ENCODE measurements at regions not wholly inside any gene's neighbourhood (a gene's known extent, or its start where the extent isn't known, plus 50 kb on each side); places are given as distances from the start of the nearest gene placed in this dataset.

DNA sequence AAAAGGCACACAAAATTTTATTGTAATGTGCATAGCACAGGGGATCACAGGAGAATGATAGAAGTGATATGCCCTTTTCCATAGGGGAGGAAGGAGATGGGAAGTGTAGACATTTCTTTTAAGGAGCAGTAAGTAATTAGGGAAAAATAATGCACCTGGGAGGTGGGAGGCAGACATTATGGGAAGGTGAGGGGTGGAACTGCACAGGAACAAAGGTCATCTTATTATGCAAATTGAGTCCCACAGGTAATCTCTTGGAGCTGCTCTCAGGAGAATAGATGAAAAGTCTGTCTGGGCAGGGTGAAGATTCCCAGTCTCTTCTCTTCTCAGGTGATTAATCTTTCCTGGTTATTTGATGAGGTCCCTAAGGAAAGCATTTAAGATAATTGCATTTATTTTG is 331.5 kb downstream of the ENC1 start:
- no peak for DNase-seq

DNA sequence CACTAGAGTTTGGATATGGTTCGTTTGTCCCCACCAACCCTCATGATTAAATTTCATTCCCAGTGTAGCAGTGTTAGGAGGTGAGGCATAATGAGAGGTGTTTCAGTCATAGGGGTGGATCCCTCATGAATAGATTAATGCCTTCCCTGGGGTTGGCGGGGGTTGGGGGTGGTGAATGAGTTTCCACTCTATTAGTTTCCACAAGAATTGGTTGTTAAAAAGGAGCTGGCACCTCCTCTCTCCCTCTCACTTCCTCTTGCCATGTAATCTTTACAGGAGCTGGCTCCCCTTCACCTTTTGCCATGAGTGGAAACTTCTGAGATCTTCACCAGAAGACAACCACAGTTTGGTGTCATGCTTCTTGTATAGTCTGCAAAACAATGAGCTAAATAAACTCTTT is 333.7 kb downstream of the ENC1 start:
- DNase-seq, result no peak

DNA sequence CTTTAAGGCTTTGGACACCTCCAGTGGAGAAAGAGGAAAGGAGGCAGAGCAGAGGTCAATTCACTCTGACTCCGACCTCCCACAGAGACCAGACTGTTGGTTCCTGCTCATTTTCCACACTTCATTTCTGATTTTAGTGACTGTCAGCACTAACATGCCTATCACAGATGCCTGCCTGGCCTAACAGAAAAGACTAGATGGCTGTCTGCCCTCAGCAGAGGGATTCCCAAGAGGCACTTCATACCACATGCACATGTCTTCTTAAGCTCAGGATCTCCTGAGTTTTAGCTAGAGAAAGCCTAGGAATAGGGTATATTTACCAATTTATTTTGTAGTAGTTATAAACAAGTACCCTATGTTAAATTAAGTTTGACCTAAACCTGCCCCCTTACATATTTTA is 336.0 kb downstream of the ENC1 start:
- DNase-seq, result no peak

DNA sequence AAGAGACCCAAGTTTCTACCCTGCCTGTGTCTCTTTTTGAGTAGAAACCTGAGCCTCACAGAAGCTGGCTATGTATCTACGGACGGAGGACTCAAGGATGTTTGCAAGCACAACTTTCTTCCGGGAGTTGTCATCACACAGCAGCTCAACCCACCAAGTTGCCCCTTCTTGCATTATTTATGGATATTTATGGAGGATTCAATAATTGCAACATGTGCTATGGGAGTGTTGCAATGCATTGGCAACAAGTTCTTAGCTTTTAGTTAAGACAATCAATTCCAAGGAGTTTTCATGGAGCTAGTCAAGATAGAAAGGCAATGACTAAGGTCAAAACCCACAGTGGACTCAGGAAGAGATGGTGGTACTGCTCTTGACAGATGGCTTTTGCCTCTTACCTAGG is 336.9 kb downstream of the ENC1 start:
- DNase-seq, result no peak

DNA sequence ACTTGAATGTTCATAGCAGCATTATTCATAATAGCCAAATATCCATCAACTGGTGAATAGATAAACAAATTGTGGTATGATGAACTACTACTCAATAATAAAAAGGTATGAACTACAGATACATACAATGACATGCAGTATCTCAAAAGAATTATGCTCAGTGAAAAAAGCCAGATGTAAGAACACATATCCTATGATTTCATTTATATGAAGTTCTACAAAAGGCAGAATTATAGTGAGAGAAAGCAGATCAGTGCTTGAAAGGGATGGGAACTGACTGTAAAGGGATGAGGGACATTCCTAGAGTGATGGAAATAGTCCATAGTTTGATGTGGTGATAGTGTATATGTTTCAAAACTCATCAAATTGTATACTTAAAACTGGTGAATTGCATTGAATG is 339.0 kb downstream of the ENC1 start:
- no peak for DNase-seq

DNA sequence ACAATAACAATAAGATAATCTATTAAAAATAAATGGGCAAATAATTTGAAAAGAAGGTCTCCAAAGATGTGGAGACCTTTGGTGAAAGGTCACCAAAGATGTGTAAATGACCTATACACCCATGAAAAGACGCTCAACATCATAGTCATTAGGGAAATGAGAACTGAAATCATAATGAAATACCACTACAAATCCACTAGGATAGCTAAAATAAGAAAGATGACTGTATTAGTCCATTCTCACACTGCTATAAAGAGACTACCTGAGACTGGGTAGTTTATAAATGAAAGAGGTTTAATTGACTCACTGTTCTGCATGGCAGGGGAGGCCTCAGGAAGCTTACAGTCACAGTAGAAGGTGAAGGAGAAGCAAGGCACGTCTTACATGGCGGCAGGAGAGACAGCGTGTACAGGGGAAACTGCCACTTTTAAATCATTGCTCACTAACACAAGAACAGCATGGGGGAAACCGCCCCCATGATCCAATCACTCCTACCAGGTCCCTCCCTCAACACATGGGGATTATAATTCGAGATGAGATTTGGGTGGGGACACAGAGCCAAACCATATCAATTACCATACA is 339.6 kb downstream of the ENC1 start:
- no peak for DNase-seq

DNA sequence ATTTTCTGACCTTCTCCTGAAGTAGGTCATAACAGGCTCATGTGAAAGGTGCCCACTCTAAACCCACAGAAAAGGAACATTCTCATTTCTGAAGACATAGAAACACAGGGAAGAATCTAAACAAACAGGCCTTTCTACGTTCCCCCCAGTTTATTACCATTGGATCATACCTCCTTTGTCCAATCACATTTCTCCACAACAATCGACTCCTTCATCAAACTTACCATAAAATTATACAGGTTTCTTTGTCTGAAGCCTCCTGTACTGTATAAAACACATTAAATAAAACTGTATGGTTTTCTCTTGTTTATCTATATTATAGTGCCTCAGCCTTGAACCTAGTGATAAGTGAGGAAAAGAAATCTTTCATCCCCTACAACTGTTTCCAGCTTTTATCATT is 340.7 kb downstream of the ENC1 start:
- DNase-seq, result no peak

DNA sequence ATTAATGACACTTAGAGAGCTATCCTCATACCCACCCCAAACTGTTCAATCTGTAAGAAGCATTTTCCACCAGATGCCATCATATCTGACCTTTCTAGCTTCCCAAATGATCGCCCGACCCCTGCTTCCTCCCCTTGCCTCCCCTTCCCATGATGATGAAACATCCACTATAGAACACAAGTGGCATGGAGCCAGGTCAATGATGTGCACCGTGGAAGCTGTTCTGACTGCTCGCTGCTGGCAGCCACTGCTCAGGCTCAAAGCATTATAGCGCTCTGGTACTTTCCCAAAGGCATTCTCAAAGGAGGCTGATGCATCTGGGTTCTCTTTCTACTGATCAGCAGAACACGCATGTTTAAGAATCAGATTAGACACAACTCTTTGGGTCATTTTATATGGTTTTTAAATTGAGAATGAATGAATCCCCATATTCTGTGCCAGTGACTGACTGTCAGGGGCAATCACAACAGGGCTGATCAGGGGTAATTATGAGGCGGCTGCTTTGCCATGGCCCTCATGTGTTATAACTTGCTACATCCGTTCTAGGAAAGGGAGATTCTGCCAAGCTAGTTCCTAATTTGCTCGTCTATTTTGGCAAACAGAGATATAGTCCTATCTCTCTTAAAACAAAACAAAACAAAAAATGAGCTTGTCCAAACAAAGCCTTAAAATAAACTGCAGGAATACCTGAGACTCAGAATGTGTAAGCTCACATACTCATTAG is 343.7 kb downstream of the ENC1 start:
- DNase-seq, result no peak

DNA sequence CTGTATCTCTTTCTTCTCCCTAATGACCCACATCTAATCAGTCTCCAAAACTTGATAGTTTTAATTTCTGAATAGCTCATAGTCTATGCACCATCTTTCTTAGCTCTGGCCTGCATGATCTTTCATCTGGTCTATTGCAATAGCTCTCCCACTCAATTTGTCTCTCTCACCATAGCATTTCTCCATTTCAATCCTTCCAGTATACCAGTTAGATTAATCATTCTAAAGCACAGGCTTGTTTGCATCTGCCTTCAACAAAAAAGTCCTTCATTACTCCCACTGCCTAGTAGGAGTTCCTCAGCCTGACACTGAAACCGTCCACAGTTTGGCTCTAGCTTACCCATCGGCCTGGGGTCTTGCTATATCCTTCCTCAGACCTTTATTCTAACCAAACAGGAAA is 344.9 kb downstream of the ENC1 start:
- no peak for DNase-seq

DNA sequence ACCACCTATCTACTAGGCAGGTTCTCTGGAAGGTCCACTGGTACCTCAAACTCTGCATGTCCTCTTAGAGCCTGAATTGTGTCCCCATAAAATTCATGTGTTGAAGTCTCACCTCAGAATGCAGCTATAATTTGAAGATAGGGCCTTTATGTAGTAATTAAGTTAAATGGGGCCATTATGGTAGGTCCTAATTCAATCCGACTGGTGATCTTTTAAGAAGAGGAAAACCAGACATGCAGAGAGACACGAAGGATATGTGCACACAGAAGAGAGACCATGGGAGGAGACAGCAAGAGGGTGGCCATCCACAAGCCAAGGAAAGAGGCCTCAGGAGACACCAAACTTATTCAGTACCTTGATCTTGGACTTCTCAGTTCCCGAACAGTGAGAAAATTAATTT is 345.4 kb downstream of the ENC1 start:
- no peak for DNase-seq

DNA sequence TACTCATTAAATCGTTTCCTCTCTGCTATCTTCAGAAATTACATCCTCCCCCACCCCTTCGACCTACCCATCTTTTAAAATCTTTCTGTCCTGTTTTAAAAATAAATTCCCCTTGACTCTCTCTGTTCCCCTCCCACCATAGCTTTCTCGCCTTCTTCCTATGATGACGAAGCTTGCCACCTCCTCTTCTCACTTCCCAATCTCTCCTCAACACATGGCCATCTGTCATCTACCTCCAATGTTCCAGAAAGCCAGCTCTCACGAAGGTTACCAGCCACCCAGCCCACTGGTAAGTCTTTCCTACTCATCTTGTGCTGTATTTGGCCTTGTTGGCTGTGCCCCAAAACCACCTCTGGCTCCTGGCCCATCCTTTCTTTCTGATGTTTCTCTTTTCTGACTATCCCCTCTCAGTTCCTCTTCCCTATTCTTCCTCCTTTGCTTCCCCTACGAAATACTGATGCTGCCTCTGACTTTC is 346.3 kb downstream of the ENC1 start:
- DNase-seq, result no peak

DNA sequence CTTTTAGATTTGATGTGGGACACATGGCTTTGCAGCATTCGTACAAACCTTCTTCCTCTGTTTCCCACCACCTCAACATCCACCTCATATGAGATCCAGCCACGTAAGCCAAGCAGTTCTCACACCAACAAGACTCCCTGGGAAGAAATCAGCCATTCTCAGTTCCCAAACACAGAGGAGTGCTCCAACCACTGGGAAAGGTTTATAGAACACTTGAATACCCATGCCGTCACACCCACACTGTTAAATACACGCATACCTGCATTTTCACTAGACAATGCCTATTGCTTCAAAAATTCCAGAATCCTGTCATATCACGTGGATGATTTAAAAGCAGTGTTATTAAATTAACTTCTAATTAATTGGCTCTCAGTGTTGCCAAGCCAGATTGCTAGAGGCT is 347.3 kb downstream of the ENC1 start:
- DNase-seq, result no peak

DNA sequence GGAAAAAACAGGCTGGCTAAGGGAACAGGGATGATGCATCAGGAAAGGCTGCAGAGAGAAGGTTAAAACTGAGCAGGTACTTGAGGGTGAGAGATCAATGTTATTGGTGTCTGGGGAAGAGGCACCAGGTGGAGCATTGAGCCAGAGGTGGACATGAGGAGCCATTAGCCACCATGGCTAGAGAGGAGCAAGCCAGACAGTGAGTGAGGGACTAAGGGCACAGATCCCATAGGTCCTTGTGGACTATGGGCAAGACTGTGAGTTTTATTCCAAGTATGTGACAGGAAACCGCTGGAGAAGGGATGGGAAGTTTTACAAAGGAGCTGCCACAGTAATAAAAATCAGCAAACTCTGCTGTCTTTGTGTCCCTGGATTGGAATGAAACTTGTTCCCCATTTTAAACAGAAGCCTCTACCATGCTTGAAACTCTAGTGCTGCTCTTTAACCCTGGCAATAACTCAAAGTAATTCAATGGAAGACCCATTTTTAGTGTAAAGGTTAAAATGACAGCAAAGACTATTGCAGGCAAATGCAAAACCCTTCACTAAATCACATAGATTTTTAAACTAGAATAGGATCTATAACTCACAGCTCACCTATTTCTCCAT is 349.8 kb downstream of the ENC1 start:
- DNase-seq, result no peak

DNA sequence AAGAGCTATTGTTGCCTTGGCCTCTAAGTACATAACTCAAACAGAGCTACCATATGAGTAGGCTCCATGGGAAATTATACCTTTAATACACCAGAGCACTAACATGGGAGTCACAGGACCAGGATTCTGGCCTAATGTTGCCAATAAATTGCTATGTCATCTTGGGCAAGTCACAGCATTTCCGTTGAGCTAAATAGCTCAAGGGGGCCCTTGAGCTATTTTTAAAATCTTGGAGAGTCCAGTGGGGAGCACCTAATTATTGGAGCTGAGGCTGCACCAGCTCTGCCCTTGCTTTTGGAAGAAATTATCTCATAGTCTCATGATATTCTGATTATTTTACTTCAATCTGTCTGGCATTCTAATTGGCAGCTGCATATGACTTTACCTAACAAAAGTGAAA is 350.8 kb downstream of the ENC1 start:
- DNase-seq, result no peak

DNA sequence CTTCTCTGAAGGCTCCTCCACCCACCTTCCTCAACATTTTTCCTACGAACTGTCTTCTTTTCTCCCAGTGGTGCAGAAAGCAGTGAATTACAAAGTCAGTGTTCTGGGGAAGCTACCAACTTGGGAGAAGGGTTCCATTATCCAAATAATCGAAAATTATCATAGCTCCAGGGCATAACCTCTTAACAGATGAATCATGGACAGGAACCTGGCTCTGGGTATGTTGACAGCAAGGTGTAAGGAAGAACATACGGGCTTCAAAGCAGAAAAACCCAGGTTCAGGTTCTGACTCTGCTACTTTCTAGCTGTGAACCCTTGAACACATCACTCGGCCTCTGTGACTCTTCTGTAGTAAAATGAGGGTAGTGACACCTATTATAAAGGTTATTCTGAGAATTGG is 351.3 kb downstream of the ENC1 start:
- DNase-seq, result no peak

DNA sequence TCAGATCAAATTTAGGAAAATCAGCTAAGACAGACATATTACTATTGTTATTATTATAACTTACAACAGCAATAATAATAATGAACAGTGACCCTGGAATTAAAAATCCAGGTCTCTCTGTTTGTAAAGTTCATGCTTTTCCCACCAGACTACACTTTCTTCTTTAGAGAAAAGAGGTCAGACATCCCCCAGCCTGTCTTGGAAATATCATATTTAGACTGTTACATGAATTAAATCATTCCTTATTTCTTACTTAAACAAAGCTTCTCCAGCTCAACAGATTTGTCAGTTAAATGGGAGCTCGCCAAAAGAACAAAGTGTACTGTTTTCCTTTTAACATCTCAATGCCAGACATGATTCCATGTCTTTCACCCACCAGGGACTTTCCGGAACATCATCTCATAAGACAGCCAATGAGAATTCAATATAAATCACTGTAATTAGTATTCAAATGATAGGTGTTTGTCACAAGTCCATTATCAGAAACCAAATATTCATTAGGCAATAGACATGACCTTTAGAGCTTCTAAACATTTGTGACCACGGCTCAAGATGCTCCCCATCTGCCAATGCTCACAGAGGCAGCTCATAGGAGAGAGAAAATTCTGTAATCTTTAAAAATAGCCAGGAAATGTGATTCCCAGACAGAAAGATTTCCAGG is 351.9 kb downstream of the ENC1 start:
- no peak for DNase-seq

DNA sequence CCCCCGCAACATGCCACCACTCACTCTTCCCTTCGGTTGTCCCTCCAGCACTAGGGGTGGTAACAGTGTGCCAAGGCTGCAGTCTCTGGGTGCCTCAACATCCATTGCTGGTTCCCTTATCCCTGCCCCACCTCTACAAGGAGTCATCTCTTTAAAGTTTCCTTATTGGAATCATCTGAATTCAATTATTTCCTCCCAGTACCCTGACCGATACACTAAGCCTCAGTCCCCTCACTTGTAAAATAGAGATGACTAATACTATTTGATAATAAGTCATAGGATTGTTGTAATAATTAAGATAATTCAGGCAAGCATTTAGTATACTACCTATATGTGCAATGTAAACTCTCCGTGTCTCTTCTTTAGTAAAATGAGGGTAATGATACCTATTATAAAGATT is 352.5 kb downstream of the ENC1 start:
- DNase-seq, result no peak

DNA sequence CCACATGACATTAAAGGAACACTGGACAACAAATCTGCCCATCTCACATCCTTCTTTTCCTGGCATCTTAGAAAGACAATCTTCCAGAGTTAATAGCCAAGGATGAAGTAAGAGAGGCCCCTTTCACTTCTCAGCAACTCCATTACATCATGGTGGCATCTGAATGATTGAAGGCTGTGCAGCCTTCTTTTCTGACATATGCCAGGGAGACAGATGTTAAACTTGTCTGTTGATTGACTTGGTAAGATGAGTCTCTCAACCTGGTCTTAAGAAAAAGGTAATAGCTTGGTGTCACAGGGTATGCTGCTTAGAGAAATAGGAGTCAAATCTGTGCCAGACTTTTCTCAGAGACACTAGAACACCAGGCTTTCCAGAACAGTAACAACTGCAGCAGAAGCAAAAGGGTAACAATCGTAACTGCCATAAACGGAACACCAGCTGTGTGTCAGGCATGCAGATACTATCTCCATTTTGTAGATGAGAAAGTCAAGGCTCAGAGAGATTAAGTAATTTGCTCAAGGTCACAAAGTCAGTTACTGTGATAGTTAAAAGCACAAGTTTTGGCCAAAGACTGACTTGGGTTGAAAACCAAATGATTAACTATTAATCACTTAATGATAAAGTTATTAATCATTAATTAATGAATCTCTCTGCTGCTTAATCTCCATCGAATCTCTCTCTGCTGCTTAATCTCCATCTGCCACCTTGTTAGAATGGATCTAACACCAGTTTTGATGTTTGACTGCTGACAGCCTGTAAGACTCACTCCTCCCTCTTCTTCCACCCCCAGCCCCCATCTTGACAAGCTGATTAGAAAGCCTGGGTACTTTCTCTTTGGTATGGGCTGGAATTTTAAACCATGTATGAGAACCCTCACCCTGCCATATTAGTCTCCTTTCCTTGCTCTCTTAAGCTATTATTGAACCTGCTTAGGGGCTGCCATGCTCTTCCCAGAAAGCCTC is 353.5 kb downstream of the ENC1 start:
- no peak for DNase-seq

DNA sequence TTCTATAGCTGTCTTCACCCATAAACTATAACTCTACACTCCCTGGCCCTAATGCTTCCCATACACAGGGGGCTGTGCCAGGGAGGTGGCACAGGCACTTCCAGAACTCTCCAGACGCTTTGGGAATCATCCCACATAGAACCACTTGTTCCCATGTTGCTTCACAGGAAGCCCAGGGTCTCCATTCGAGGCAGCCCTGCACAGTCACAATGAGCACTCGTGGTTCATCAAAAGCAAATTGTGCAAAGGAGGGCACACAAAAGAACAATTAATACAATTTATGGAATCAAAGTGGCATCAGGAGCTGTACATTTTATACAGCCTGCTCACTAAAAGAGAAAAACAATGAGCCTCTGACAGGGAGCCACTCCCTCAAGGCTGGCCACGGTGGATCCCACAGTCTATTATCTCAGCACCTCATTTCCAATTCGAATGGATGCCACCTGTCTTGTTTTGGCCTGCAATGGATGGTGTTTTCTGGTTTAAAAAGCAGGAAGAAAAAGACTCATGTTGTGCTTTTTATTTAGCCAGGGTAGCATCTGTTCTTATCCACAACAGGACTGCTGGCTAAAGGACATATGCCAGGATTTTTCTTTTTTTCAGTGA is 354.8 kb downstream of the ENC1 start:
- DNase-seq, result no peak

DNA sequence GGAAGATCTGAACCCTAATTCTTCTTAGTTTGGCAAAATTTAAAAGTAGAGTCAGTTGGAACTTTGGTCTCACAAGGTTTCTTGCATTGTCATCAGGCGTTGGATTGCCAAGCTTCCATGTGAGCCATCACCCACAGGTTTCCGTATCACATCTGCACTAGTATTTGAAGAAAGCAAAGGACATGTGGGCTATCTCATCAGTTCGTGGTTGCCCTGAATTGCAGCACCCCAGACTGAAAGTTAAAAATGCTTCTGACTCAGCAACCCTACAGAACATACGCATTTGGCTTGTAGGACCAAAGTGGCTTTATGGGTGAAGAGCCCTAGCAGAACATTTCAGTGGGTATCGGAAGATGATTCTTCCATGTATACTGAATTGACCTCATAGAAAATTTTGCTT is 358.0 kb downstream of the ENC1 start:
- DNase-seq, result no peak

DNA sequence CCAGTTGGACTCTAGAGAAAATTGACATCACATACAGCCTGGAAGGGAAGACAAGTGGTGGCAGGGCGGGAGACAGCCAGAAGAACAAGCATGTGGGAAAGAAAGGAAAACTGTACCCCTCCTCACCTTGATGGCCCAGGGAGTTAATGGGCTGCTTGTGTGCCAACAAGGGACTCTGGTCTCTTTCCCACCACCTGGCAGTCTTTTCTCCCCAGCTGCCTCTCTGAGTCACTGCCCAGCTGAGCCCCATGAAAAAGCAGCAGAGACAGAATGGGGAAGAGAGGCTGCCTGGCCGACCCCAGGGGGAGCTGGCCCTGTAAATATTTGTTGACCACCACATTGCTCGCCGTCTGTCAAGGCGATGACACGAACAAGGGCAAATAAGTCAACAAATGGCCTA is 359.4 kb downstream of the ENC1 start:
- DNase-seq, result no peak

DNA sequence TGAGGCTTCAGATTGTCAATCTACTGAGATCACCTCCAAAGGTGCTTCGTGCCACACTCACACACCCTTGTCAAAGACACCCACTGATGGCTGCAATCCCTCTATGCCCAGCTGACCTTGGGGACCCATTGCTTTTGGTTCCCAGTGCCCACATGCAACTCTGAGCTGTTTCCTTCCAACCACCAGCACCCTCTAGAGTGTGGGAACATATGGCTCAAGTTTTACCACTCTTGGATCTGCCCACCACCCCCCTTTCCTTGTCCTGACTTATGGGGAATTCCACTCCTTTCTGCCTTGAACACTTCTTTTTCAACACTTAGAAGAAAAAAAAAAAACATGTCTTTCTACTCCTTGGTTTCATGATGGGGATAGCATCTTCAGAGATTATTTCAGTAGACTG is 360.2 kb downstream of the ENC1 start:
- no peak for DNase-seq

DNA sequence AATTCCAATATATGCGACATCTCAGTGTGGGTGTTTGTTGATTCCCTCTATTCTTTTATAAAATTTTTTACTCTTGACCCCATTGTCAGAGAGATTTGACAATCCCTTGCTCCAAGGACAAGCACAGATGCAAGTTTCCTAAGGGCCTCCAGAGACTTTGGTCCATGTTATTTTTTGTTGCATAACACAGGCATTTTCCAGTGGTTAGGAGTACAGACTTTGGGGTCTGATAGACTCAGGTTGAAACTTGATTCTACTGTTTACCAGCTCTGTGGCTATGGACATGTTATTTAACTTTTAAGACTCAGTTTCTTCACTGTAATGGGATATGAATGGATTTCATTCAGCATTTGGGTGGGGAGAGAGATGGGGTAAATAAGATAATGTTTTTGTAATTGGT is 361.3 kb downstream of the ENC1 start:
- DNase-seq, result no peak

Data from activated CD8-positive, alpha-beta memory T cell treated with anti-CD3 and anti-CD28 coated beads for 24 hours (primary cell).